Activated CD8-positive, alpha-beta memory T cell treated with anti-CD3 and anti-CD28 coated beads, Interleukin-2, amount 10 ng/mL, durations not matched to agents 7 days and 5 days (primary cell): ENCODE measurements at regions not wholly inside any gene's neighbourhood (a gene's known extent, or its start where the extent isn't known, plus 50 kb on each side); places are given as distances from the start of the nearest gene placed in this dataset.
"Not testable (repeated sequence)": the region's sequence is repeated elsewhere in the genome, so short reads cannot be mapped to it uniquely, and the experiment has no call there.

ENCODE experiments used
- ATAC-seq: fragments of 150-1000 bp; cut with Tn5 transposase; one replicate; pipeline ENCODE4 v1.10.0; 2021; ENCODE audit warnings: moderate library complexity
- CTCF ChIA-PET: fragments of 350-600 bp; sonication (Branson Sonifier 250); formaldehyde crosslinking; loops from one replicate; lab custom pipeline; 2021; ENCODE audit warnings: antibody characterized with exemption; lab: Charles Lee
- DNase-seq: peaks from one replicate; pipeline ENCODE4 v3.0.0-alpha.2; 2020
- H3K27ac Mint-ChIP-seq: one replicate; pipeline ENCODE4 v1.8.0; 2021; ENCODE audit warnings: mild to moderate bottlenecking, mixed read lengths
- H3K27me3 Mint-ChIP-seq: one replicate; pipeline ENCODE4 v1.8.0; 2021; ENCODE audit warnings: mixed read lengths
- H3K36me3 Mint-ChIP-seq: one replicate; pipeline ENCODE4 v1.8.0; 2021; ENCODE audit warnings: mild to moderate bottlenecking, mixed read lengths
- H3K4me1 Mint-ChIP-seq: one replicate; pipeline ENCODE4 v1.8.0; 2021; ENCODE audit warnings: mixed read lengths
- H3K4me3 Mint-ChIP-seq: one replicate; pipeline ENCODE4 v1.8.0; 2021; ENCODE audit warnings: mild to moderate bottlenecking, moderate library complexity, mixed read lengths
- H3K9me3 Mint-ChIP-seq: one replicate; pipeline ENCODE4 v1.8.0; 2022; ENCODE audit warnings: low read depth, mixed read lengths

- no peak for DNase-seq
- no peak for ATAC-seq
- Mint-ChIP-seq H3K9me3 (no peaks in the 10 kb centered on the region), H3K4me3 (no peak overlapping the region), H3K36me3 (no peaks in the 10 kb centered on the region), H3K27ac (no peak overlapping the region), H3K4me1 (no peaks in the 10 kb centered on the region), H3K27me3 (no peaks in the 10 kb centered on the region)
- CTCF ChIA-PET, result no interaction called here
Observed at GRCh38 chr11:134957540-134958335, 545.7 kb upstream of the B3GAT1 start.

GRCh38 chr11:134956450-134957210 is 544.6 kb upstream of the B3GAT1 start:
- CTCF ChIA-PET, result no interaction called here

GRCh38 chr11:134955970-134956369 is 543.9 kb upstream of the B3GAT1 start:
- H3K27ac Mint-ChIP-seq, H3K27me3 Mint-ChIP-seq, CTCF ChIA-PET, H3K4me1 Mint-ChIP-seq, H3K9me3 Mint-ChIP-seq, H3K4me3 Mint-ChIP-seq, H3K36me3 Mint-ChIP-seq, ATAC-seq, DNase-seq: not testable (repeated sequence)

More at GRCh38 chr11:134956450-134957210, 544.6 kb upstream of the B3GAT1 start:
- H3K4me3 Mint-ChIP-seq, result no peak overlapping the region
- no peak for ATAC-seq
- H3K9me3 Mint-ChIP-seq, result no peaks in the 10 kb centered on the region
- H3K27me3 Mint-ChIP-seq, result no peaks in the 10 kb centered on the region
- H3K27ac Mint-ChIP-seq, result no peak overlapping the region
- H3K4me1 Mint-ChIP-seq, result no peaks in the 10 kb centered on the region
- no peak for DNase-seq
- H3K36me3 Mint-ChIP-seq, result no peaks in the 10 kb centered on the region

GRCh38 chr11:134955281-134955680 is 543.2 kb upstream of the B3GAT1 start:
- Mint-ChIP-seq H3K4me3 (no peak overlapping the region), H3K36me3 (no peaks in the 10 kb centered on the region), H3K4me1 (no peaks in the 10 kb centered on the region), H3K9me3 (no peaks in the 10 kb centered on the region), H3K27me3 (no peaks in the 10 kb centered on the region), H3K27ac (no peak overlapping the region)
- CTCF ChIA-PET, result no interaction called here
- no peak for DNase-seq
- no peak for ATAC-seq

- DNase-seq, H3K4me3 Mint-ChIP-seq, H3K4me1 Mint-ChIP-seq, H3K9me3 Mint-ChIP-seq, H3K27ac Mint-ChIP-seq, ATAC-seq, H3K27me3 Mint-ChIP-seq, CTCF ChIA-PET, H3K36me3 Mint-ChIP-seq: not testable (repeated sequence)
Observed at GRCh38 chr11:134954456-134954855, 542.4 kb upstream of the B3GAT1 start.

GRCh38 chr11:134953417-134953970 is 541.5 kb upstream of the B3GAT1 start:
- DNase-seq, H3K27ac Mint-ChIP-seq, H3K9me3 Mint-ChIP-seq, H3K4me1 Mint-ChIP-seq, H3K27me3 Mint-ChIP-seq, CTCF ChIA-PET, ATAC-seq, H3K36me3 Mint-ChIP-seq, H3K4me3 Mint-ChIP-seq: not testable (repeated sequence)

- CTCF ChIA-PET, result no interaction called here
- Mint-ChIP-seq H3K9me3 (no peaks in the 10 kb centered on the region), H3K4me3 (no peak overlapping the region), H3K4me1 (no peaks in the 10 kb centered on the region), H3K27me3 (peaks cover 6% of the 10 kb centered on the region), H3K27ac (no peak overlapping the region), H3K36me3 (no peaks in the 10 kb centered on the region)
- ATAC-seq (no peak), DNase-seq (no peak)
Observed at GRCh38 chr11:134951305-134951700, 539.3 kb upstream of the B3GAT1 start.

- DNase-seq (no peak), ATAC-seq (no peak)
- Mint-ChIP-seq H3K27me3 (peaks cover 6% of the 10 kb centered on the region), H3K27ac (no peak overlapping the region), H3K4me1 (no peaks in the 10 kb centered on the region), H3K9me3 (no peaks in the 10 kb centered on the region), H3K36me3 (no peaks in the 10 kb centered on the region), H3K4me3 (no peak overlapping the region)
- CTCF ChIA-PET, result no interaction called here
Observed at GRCh38 chr11:134950692-134951304, 538.8 kb upstream of the B3GAT1 start.

GRCh38 chr11:134949121-134950090 is 537.4 kb upstream of the B3GAT1 start:
- no peak overlapping the region for H3K4me3 Mint-ChIP-seq
- no peak for DNase-seq
- H3K36me3 Mint-ChIP-seq, result no peaks in the 10 kb centered on the region
- CTCF ChIA-PET, result no interaction called here
- no peaks in the 10 kb centered on the region for H3K9me3 Mint-ChIP-seq
- peaks cover 6% of the 10 kb centered on the region for H3K27me3 Mint-ChIP-seq
- no peak for ATAC-seq
- H3K27ac Mint-ChIP-seq, result no peak overlapping the region
- H3K4me1 Mint-ChIP-seq, result no peaks in the 10 kb centered on the region

GRCh38 chr11:134947556-134947955 is 535.5 kb upstream of the B3GAT1 start:
- no peak overlapping the region for H3K4me3 Mint-ChIP-seq
- H3K4me1 Mint-ChIP-seq, result no peaks in the 10 kb centered on the region
- no peak overlapping the region for H3K27ac Mint-ChIP-seq
- CTCF ChIA-PET, result no interaction called here
- no peaks in the 10 kb centered on the region for H3K9me3 Mint-ChIP-seq
- no peak for ATAC-seq
- no peaks in the 10 kb centered on the region for H3K36me3 Mint-ChIP-seq
- no peak for DNase-seq
- peaks cover 6% of the 10 kb centered on the region for H3K27me3 Mint-ChIP-seq

- H3K27me3 Mint-ChIP-seq, result peaks cover 6% of the 10 kb centered on the region
- CTCF ChIA-PET, result no interaction called here
- no peaks in the 10 kb centered on the region for H3K36me3 Mint-ChIP-seq
- DNase-seq (no peak), ATAC-seq (no peak)
- no peaks in the 10 kb centered on the region for H3K4me1 Mint-ChIP-seq
- no peak overlapping the region for H3K27ac Mint-ChIP-seq
- no peak overlapping the region for H3K4me3 Mint-ChIP-seq
- H3K9me3 Mint-ChIP-seq, result no peaks in the 10 kb centered on the region
Observed at GRCh38 chr11:134945993-134946392, 534.0 kb upstream of the B3GAT1 start.

GRCh38 chr11:134944986-134945385 is 532.9 kb upstream of the B3GAT1 start:
- Mint-ChIP-seq H3K9me3 (no peaks in the 10 kb centered on the region), H3K36me3 (no peaks in the 10 kb centered on the region), H3K4me1 (no peaks in the 10 kb centered on the region), H3K4me3 (no peak overlapping the region), H3K27me3 (peaks cover 6% of the 10 kb centered on the region), H3K27ac (no peak overlapping the region)
- CTCF ChIA-PET, result no interaction called here
- DNase-seq (no peak), ATAC-seq (no peak)

GRCh38 chr11:134944131-134944530 is 532.1 kb upstream of the B3GAT1 start:
- no peak for ATAC-seq
- Mint-ChIP-seq H3K36me3 (no peaks in the 10 kb centered on the region), H3K27ac (no peak overlapping the region), H3K9me3 (no peaks in the 10 kb centered on the region), H3K27me3 (peaks cover 6% of the 10 kb centered on the region), H3K4me3 (no peak overlapping the region), H3K4me1 (no peaks in the 10 kb centered on the region)
- DNase-seq, result no peak
- CTCF ChIA-PET, result no interaction called here
